ENCODE measurements at regions not wholly inside any gene's neighbourhood (a gene's known extent, or its start where the extent isn't known, plus 50 kb on each side); places are given as distances from the start of the nearest gene placed in this dataset.

DNA sequence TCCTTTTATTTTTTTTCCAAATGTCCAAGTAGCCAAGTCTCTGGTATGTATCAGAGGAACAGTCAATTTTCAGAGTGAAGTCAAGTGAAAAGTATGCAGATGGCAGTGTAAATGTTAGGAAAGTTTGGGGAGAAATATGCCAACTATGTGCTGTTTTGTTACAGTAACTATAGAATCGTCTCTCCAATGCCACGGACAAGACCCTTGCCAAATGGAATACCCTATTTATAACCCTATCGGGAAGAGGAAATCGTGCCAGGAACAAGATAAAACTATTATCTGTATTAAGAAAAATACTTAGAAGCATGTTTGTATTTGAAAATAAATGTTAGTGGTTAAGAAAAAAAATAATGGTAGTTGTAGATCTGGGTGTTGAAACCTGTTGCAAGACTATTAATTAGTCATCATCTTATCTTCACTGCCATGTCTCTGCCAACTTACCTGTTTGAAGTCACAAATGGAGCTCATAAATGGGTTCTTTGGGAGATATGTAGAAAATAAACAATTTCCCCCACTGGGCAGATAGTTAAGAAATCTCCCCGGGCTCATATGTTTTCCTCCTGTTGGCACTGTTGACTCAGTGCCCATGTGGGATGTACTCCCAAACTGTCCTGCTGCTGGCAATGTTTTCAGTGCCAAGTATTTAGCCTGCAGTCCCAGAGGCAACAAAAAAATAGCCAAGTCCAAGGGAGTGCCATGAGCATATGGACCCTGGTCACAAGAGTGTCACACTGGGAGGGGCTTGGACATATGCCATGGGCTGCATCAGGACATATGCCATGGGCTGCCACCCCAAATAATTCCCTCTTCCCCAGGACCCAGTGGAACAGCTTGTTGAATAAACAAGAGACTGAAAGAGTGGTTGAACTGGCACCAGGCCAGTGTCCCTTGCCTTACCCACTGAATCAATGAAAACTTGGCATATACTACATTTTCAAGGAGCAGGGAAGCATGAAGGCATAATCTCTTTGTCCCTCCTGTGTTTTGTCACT lies 366.9 kb downstream of the OSR1 start:
- TF ChIP-seq, protein P1, sequence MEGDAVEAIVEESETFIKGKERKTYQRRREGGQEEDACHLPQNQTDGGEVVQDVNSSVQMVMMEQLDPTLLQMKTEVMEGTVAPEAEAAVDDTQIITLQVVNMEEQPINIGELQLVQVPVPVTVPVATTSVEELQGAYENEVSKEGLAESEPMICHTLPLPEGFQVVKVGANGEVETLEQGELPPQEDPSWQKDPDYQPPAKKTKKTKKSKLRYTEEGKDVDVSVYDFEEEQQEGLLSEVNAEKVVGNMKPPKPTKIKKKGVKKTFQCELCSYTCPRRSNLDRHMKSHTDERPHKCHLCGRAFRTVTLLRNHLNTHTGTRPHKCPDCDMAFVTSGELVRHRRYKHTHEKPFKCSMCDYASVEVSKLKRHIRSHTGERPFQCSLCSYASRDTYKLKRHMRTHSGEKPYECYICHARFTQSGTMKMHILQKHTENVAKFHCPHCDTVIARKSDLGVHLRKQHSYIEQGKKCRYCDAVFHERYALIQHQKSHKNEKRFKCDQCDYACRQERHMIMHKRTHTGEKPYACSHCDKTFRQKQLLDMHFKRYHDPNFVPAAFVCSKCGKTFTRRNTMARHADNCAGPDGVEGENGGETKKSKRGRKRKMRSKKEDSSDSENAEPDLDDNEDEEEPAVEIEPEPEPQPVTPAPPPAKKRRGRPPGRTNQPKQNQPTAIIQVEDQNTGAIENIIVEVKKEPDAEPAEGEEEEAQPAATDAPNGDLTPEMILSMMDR (conservative IDR thresholded peaks at IDR 0.05; ENCODE audit: low read depth, low read length) = no peak
- TF ChIP-seq EZH2 (IDR thresholded peaks at IDR 0.05; ENCODE audit: low read length, unreplicated experiment) = no peak
- no peak for TF ChIP-seq EZH2phosphoT487 (IDR thresholded peaks at IDR 0.05; ENCODE audit: borderline replicate concordance, low read length)
